ENCODE measurements at regions not wholly inside any gene's neighbourhood (a gene's known extent, or its start where the extent isn't known, plus 50 kb on each side); places are given as distances from the start of the nearest gene placed in this dataset.

- Mint-ChIP-seq H3K4me1 (peaks cover 10% of the 10 kb centered on the region), H3K27me3 (ENCODE audit: insufficient read depth) (peaks cover 71% of the 10 kb centered on the region), H3K4me3 (no peak overlapping the region), H3K36me3 (ENCODE audit: low read depth) (no peaks in the 10 kb centered on the region), H3K27ac (no peak overlapping the region), H3K9me3 (no peaks in the 10 kb centered on the region)
- Histone ChIP-seq H3K9me3 (ENCODE audit: control insufficient read depth, low read length) (no peaks in the 10 kb centered on the region), H3K4me1 (ENCODE audit: control insufficient read depth, insufficient read depth, low read length) (peaks cover 4% of the 10 kb centered on the region), H3K27me3 (ENCODE audit: control insufficient read depth, insufficient read depth, low read length, poor library complexity, severe bottlenecking) (peaks cover 53% of the 10 kb centered on the region), H3K4me3 (ENCODE audit: low read length) (no peak overlapping the region), H3K9ac (ENCODE audit: extremely low read depth, low read length, poor library complexity, severe bottlenecking) (no peak overlapping the region), H3K36me3 (ENCODE audit: control insufficient read depth, insufficient read depth, low read length) (no peaks in the 10 kb centered on the region), H3K27ac (ENCODE audit: low read depth, low read length) (no peak overlapping the region)
- 90 to 96% methylated on average over 2 to 4 of the region's 4 CpGs for WGBS, 2 experiments (ENCODE audit: insufficient coverage in 1 of 2, insufficient read length in 1 of 2)
- TF ChIP-seq, protein P1, sequence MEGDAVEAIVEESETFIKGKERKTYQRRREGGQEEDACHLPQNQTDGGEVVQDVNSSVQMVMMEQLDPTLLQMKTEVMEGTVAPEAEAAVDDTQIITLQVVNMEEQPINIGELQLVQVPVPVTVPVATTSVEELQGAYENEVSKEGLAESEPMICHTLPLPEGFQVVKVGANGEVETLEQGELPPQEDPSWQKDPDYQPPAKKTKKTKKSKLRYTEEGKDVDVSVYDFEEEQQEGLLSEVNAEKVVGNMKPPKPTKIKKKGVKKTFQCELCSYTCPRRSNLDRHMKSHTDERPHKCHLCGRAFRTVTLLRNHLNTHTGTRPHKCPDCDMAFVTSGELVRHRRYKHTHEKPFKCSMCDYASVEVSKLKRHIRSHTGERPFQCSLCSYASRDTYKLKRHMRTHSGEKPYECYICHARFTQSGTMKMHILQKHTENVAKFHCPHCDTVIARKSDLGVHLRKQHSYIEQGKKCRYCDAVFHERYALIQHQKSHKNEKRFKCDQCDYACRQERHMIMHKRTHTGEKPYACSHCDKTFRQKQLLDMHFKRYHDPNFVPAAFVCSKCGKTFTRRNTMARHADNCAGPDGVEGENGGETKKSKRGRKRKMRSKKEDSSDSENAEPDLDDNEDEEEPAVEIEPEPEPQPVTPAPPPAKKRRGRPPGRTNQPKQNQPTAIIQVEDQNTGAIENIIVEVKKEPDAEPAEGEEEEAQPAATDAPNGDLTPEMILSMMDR (conservative IDR thresholded peaks at IDR 0.05) = no peak
- DNase-seq = no peak
Observed at GRCh38 chr16:80063713-80064069, 463.2 kb upstream of the MAF start.

DNA sequence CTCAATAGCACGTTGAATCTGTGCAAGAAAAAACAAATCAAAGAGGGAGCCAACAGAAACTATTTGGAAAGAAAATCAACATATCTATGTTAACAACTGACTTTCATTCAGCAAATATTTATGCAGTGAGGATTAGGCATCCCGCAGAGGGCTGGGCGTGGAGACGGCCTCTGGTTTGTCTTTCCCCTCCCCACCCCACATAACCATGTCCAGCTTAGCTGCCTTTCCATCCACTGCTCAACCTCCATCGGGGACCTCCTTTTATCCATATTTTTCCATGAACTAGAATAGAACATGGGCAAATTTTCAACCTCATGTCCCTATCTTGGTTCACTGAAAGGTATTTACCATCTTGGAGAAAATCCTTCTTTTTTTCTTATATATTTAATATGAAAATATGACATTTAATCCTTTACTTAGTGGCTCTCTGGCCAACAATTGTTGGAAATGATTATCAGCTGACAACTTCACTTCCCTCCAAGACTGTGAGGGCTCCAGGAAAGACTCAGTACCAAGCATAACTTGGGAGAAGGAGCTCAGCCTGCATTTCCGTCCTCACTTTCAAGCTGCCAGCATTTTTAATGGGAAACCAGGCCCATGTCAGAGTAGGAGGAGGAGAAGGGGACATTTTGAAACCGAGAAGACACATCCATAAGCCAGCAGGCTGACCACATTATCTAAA is 462.6 kb upstream of the MAF start:
- no peak overlapping the region for H3K27ac Mint-ChIP-seq
- no peaks in the 10 kb centered on the region for H3K9me3 Mint-ChIP-seq
- WGBS, 2 experiments (ENCODE audit: insufficient coverage in 1 of 2, insufficient read length in 1 of 2) = 76 to 82% methylated on average over 4 to 7 of the region's 7 CpGs
- no peaks in the 10 kb centered on the region for H3K9me3 ChIP-seq (ENCODE audit: control insufficient read depth, low read length)
- H3K9ac ChIP-seq (ENCODE audit: extremely low read depth, low read length, poor library complexity, severe bottlenecking) = no peak overlapping the region
- H3K27me3 Mint-ChIP-seq (ENCODE audit: insufficient read depth) = peaks cover 71% of the 10 kb centered on the region
- no peak overlapping the region for H3K4me3 Mint-ChIP-seq
- H3K27me3 ChIP-seq (ENCODE audit: control insufficient read depth, insufficient read depth, low read length, poor library complexity, severe bottlenecking) = peaks cover 58% of the 10 kb centered on the region
- DNase-seq = no peak
- H3K4me3 ChIP-seq (ENCODE audit: low read length) = no peak overlapping the region
- TF ChIP-seq, protein P1 (conservative IDR thresholded peaks at IDR 0.05) = no peak
- H3K36me3 Mint-ChIP-seq (ENCODE audit: low read depth) = no peaks in the 10 kb centered on the region
- H3K36me3 ChIP-seq (ENCODE audit: control insufficient read depth, insufficient read depth, low read length) = no peaks in the 10 kb centered on the region
- peaks cover 10% of the 10 kb centered on the region for H3K4me1 Mint-ChIP-seq
- peaks cover 4% of the 10 kb centered on the region for H3K4me1 ChIP-seq (ENCODE audit: control insufficient read depth, insufficient read depth, low read length)
- H3K27ac ChIP-seq (ENCODE audit: low read depth, low read length) = no peak overlapping the region

GRCh38 chr16:80062361-80063030 is 462.0 kb upstream of the MAF start:
- peaks cover 65% of the 10 kb centered on the region for H3K27me3 ChIP-seq (ENCODE audit: control insufficient read depth, insufficient read depth, low read length, poor library complexity, severe bottlenecking)
- H3K27ac ChIP-seq (ENCODE audit: low read depth, low read length) = no peak overlapping the region
- Mint-ChIP-seq H3K27ac (no peak overlapping the region), H3K4me3 (no peak overlapping the region), H3K27me3 (ENCODE audit: insufficient read depth) (peaks cover 73% of the 10 kb centered on the region), H3K36me3 (ENCODE audit: low read depth) (no peaks in the 10 kb centered on the region), H3K9me3 (no peaks in the 10 kb centered on the region), H3K4me1 (peaks cover 10% of the 10 kb centered on the region)
- no peaks in the 10 kb centered on the region for H3K36me3 ChIP-seq (ENCODE audit: control insufficient read depth, insufficient read depth, low read length)
- no peak overlapping the region for H3K9ac ChIP-seq (ENCODE audit: extremely low read depth, low read length, poor library complexity, severe bottlenecking)
- no peaks in the 10 kb centered on the region for H3K9me3 ChIP-seq (ENCODE audit: control insufficient read depth, low read length)
- H3K4me1 ChIP-seq (ENCODE audit: control insufficient read depth, insufficient read depth, low read length) = peaks cover 4% of the 10 kb centered on the region
- TF ChIP-seq, protein P1 (conservative IDR thresholded peaks at IDR 0.05) = no peak
- no peak overlapping the region for H3K4me3 ChIP-seq (ENCODE audit: low read length)
- no peak for DNase-seq
- WGBS, 2 experiments (ENCODE audit: insufficient coverage in 1 of 2, insufficient read length in 1 of 2) = 89 to 92% methylated on average over 7 to 12 of the region's 12 CpGs
